ENCODE measurements at regions not wholly inside any gene's neighbourhood (a gene's known extent, or its start where the extent isn't known, plus 50 kb on each side); places are given as distances from the start of the nearest gene placed in this dataset.
"Not testable (repeated sequence)": the region's sequence is repeated elsewhere in the genome, so short reads cannot be mapped to it uniquely, and the experiment has no call there.

GRCh38 chr16:22436823-22437652 lies 62.6 kb upstream of the CDR2 start:
- H4K20me1 ChIP-seq (ENCODE audit: insufficient read depth, low read length): not testable (repeated sequence)
- H3K4me3 ChIP-seq (ENCODE audit: low read length): peak overlapping the region; percentile 89

GRCh38 chr16:22436326-22436822 lies 62.0 kb upstream of the CDR2 start:
- H3K36me3 ChIP-seq (replicated peaks; ENCODE audit: low read depth, low read length); H3K9me3 ChIP-seq (ENCODE audit: insufficient read depth, low read length); H3K4me1 ChIP-seq (ENCODE audit: low read length); H2AFZ ChIP-seq (ENCODE audit: low read depth, low read length); H4K20me1 ChIP-seq (ENCODE audit: insufficient read depth, low read length); H3K27me3 ChIP-seq (ENCODE audit: low read depth, low read length): not testable (repeated sequence)
- H3K27ac ChIP-seq (ENCODE audit: low read length): peak overlapping the region; percentile 86
- peaks cover 11% of the 10 kb centered on the region for H3K79me2 ChIP-seq (ENCODE audit: low read length)
- peak overlapping the region; percentile 89 for H3K4me3 ChIP-seq (ENCODE audit: low read length)
- H3K9ac ChIP-seq (ENCODE audit: low read length): peak overlapping the region; percentile 89
- H3K4me2 ChIP-seq (ENCODE audit: low read length): peak overlapping the region; percentile 53

More at GRCh38 chr16:22436823-22437652, 62.6 kb upstream of the CDR2 start:
- not testable (repeated sequence) for H3K9me3 ChIP-seq (ENCODE audit: insufficient read depth, low read length); H3K27me3 ChIP-seq (ENCODE audit: low read depth, low read length); H3K4me1 ChIP-seq (ENCODE audit: low read length); H3K36me3 ChIP-seq (replicated peaks; ENCODE audit: low read depth, low read length)
- Histone ChIP-seq H3K27ac (ENCODE audit: low read length) (peak overlapping the region; percentile 86), H3K79me2 (ENCODE audit: low read length) (peaks cover 11% of the 10 kb centered on the region), H3K9ac (ENCODE audit: low read length) (peak overlapping the region; percentile 89), H2AFZ (ENCODE audit: low read depth, low read length) (peak overlapping the region; percentile 85; the same call in 1 of the 2 replicates), H3K4me2 (ENCODE audit: low read length) (peak overlapping the region; percentile 53)

- H3K79me2 ChIP-seq (ENCODE audit: low read length); H3K27ac ChIP-seq (ENCODE audit: low read length); H3K36me3 ChIP-seq (replicated peaks; ENCODE audit: low read depth, low read length); H4K20me1 ChIP-seq (ENCODE audit: insufficient read depth, low read length); H3K9ac ChIP-seq (ENCODE audit: low read length); H3K4me3 ChIP-seq (ENCODE audit: low read length); H2AFZ ChIP-seq (ENCODE audit: low read depth, low read length); H3K4me1 ChIP-seq (ENCODE audit: low read length); H3K27me3 ChIP-seq (ENCODE audit: low read depth, low read length); H3K4me2 ChIP-seq (ENCODE audit: low read length); H3K9me3 ChIP-seq (ENCODE audit: insufficient read depth, low read length): not testable (repeated sequence)
These were observed 56.9 kb upstream of the CDR2 start for GRCh38 chr16:22431314-22431713.

- H3K9ac ChIP-seq (ENCODE audit: low read length): no peak overlapping the region
- no peaks in the 10 kb centered on the region for H3K27me3 ChIP-seq (ENCODE audit: low read depth, low read length)
- H3K79me2 ChIP-seq (ENCODE audit: low read length): no peaks in the 10 kb centered on the region
- H3K4me3 ChIP-seq (ENCODE audit: low read length): no peak overlapping the region
- no peaks in the 10 kb centered on the region for H3K36me3 ChIP-seq (replicated peaks; ENCODE audit: low read depth, low read length)
- H3K9me3 ChIP-seq (ENCODE audit: insufficient read depth, low read length): no peaks in the 10 kb centered on the region
- no peaks in the 10 kb centered on the region for H4K20me1 ChIP-seq (ENCODE audit: insufficient read depth, low read length)
- H2AFZ ChIP-seq (ENCODE audit: low read depth, low read length): no peak overlapping the region
- H3K4me1 ChIP-seq (ENCODE audit: low read length): no peaks in the 10 kb centered on the region
- no peak overlapping the region for H3K27ac ChIP-seq (ENCODE audit: low read length)
- TF ChIP-seq CTCF (IDR thresholded peaks at IDR 0.05; ENCODE audit: low read depth, low read length) (no peak), EZH2phosphoT487 (IDR thresholded peaks at IDR 0.05; ENCODE audit: low read depth) (no peak)
- no peak overlapping the region for H3K4me2 ChIP-seq (ENCODE audit: low read length)
These were observed 54.2 kb upstream of the CDR2 start for GRCh38 chr16:22428654-22429053.

- no peak overlapping the region for H2AFZ ChIP-seq (ENCODE audit: low read depth, low read length)
- no peaks in the 10 kb centered on the region for H3K27me3 ChIP-seq (ENCODE audit: low read depth, low read length)
- no peaks in the 10 kb centered on the region for H3K4me1 ChIP-seq (ENCODE audit: low read length)
- no peak overlapping the region for H3K4me2 ChIP-seq (ENCODE audit: low read length)
- no peaks in the 10 kb centered on the region for H3K36me3 ChIP-seq (replicated peaks; ENCODE audit: low read depth, low read length)
- no peak overlapping the region for H3K9ac ChIP-seq (ENCODE audit: low read length)
- TF ChIP-seq EZH2phosphoT487 (IDR thresholded peaks at IDR 0.05; ENCODE audit: low read depth): no peak
- TF ChIP-seq CTCF (IDR thresholded peaks at IDR 0.05; ENCODE audit: low read depth, low read length): no peak
- H3K79me2 ChIP-seq (ENCODE audit: low read length): no peaks in the 10 kb centered on the region
- no peaks in the 10 kb centered on the region for H4K20me1 ChIP-seq (ENCODE audit: insufficient read depth, low read length)
- H3K27ac ChIP-seq (ENCODE audit: low read length): no peak overlapping the region
- H3K9me3 ChIP-seq (ENCODE audit: insufficient read depth, low read length): no peaks in the 10 kb centered on the region
- no peak overlapping the region for H3K4me3 ChIP-seq (ENCODE audit: low read length)
These were observed 53.1 kb upstream of the CDR2 start for GRCh38 chr16:22427556-22427955.

All from OCI-LY3 (cell line).